Activated effector memory CD4-positive, alpha-beta T cell treated with anti-CD3 and anti-CD28 coated beads, Interleukin-2, amount 50 U/mL, for 16 hours (primary cell): ENCODE measurements at regions not wholly inside any gene's neighbourhood (a gene's known extent, or its start where the extent isn't known, plus 50 kb on each side); places are given as distances from the start of the nearest gene placed in this dataset.

Experiments used
- DNase-seq: peaks from one replicate; pipeline ENCODE4 v3.0.0-alpha.2; 2020

GRCh38 chr13:73932091-73932490, 202.1 kb downstream of the KLF12 start:
- DNase-seq = no peak

- no peak for DNase-seq
These were observed 204.8 kb downstream of the KLF12 start for GRCh38 chr13:73929287-73929932.

GRCh38 chr13:73924607-73925006, 209.6 kb downstream of the KLF12 start:
- DNase-seq = no peak

DNA sequence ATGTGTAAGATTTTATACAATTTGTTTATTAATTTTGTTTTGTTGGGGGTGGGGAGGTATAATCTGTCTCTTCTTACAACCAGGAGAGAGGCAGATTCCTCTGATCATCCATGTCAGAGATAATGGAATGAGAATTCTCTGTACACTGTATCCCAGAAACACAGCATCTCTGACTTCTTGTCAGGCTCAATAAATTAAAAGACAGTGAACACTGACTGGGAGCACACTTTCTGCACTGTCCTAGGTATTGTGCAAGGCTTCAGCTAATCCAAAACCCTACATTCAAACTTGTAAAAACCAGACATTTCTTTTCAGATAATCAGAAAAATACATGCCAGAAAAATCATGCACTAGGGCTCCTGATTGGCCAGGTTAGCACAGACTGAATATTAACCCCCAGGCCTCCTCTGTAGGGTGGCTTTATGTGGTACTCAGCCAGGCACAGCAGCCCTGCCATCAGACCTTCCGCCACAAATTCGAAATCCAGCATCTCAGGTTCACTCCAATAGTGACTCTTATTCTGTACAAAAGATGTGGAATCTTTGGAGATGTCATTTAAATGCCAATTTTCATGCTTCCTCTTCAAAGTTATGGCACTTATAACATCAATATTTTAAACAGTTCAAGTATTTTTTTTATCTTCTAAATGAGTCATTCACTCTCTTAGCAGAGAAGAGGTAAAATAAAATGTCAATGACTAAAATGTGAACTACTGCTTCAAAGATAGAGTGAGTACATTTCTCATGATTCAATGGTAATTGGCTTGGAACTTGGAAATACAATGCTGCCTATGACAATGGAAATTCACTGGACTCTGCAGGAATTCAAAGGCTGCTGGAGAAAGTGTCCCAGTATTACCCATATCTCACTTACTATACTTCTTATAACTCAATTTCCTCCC, 211.5 kb downstream of the KLF12 start:
- DNase-seq = no peak

DNA sequence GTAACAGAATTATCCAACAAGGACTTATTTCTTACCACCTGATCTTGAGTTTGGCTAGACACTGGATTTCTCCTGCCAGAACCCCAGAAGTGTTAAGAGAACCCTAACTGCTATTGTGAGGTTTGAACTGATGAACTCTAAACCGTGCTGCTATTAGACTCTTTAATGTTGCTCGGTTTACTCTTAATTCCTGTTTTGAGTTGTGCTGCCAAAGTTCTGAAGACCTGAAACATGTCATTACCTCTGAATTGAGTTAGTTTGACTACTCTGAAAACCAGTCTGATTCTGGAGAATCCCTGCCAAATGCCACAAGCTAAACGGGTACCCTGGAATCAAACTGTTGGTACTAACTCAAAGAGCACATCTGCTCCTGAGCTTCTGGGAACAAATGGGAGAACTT, 215.5 kb downstream of the KLF12 start:
- DNase-seq = no peak

DNA sequence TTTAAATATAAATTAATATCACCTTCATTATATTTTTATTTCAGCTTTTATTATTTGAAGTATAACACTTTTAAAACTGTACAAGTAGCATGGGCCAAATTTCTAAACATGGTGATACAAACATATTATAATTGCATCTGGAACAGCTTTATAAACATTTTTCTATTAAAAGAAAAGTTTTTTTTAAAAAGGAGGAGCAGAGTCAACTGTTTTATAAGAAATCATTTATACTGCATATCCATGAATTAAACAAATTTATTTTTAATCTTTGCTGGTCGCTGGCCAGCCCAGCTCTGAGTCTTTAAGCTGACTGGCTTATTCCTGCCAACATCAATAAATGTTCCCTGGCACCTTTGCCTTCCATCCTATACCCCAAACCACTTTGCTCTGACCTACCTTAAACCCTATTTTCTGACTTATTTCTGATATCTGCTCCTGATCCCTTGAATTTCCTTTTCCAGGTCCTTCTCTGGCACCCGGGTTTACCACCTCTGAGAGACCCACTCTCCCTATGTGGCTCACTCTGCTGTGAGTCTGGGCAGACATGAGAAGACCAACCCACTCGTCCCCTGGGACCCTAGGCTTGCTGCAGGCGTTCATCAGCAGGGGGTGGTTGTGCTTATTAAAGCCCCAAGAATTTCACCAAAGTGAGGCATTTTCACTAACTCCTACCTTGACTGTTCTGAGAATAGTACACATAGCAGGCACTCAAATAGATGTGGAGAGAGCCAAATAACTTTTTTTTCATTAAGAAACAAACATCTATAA, 220.3 kb downstream of the KLF12 start:
- DNase-seq = no peak

GRCh38 chr13:73913079-73913740, 221.0 kb downstream of the KLF12 start:
- no peak for DNase-seq

- DNase-seq = no peak
These were observed 222.8 kb downstream of the KLF12 start for GRCh38 chr13:73911361-73911760.

DNA sequence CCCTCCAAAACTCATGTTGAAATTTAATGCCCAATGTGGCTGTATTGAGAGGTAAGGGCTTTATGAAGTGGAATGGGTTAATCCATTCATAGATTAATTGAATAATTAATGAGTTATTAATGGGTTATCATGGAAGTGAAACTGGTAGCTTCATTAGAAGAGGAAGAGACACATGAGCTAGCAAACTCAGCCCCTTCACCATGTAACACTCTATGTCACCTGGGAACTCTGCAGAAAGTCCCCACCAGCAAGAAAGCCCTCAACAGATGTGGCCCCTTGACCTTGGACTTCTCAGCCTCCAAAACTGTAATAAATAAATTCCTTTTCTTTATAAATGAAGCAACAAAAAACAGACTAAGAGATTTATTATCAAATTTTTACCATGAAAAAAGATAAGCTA, 223.5 kb downstream of the KLF12 start:
- DNase-seq = no peak

DNA sequence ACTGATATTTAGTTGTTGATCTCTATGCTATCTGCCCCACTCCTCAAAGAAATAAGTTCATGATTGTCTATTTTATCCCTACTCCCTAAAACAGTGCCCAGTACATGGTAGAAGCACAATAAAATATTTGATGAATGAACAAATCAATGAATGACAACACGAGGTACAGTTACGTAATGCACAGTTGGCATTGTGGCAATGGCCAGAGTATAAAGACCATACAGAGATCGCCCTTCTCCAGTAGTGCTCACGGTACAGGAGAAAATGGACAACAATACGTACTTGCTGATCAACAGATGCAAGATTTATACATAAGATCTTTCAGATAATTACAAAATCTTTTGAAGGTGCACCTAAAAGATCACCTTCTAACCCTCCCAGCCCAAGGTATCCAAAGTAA, 225.4 kb downstream of the KLF12 start:
- no peak for DNase-seq

DNA sequence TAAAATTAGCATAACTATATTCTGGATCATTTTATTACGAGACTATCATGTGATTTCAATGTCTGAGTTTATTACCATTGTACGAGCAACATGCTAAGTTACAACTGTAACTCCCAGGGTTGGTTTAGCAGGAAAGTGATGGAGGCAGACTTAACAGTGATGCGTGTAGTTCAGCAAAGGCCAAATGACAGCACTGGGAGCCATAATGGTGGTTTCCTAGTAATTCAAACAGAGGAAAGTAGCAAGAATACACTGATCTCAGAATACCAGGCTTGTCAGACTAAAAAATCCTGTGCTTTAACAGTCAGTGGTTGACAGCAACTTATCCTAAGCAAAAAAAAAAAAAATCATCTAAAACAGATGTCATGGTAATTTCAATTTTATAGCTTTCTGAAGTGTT, 229.6 kb downstream of the KLF12 start:
- no peak for DNase-seq

DNA sequence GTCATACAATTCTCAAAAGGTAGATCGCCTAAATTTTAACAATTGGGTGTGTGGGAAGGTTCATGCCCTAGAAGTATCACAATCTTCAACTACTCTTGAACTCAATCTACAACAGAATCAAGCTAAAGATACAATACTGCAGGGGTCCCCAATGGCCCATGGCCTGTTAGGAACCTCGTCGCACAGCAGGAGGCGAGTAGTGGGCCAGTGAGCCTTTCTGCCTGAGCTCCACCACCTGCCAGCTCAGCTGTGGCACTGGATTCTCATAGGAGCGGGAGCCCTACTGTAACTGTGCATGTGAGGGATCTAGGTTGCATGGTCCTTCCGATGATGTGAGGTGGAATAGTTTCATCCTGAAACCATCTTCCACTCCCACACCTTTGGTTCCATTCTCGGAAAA, 230.6 kb downstream of the KLF12 start:
- DNase-seq = no peak

DNA sequence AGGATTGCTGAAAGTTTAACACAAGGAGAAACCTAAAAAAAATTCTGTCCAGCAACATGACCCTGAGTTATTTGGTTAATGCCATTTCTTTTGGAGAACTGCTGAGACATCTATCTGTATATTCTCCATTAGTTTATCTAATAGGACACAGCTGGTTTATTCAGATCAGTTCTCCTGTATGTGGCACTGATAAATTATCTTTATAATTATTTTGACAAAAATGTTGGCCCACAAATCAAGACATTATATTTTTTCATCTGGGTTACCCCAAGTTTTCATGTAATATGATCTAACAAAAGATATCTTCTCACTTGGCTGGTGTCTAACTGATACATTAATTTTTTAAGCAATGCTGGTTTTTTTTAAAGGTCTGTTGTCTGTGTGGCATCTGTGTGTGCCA, 231.4 kb downstream of the KLF12 start:
- DNase-seq = no peak

- no peak for DNase-seq
These were observed 231.9 kb downstream of the KLF12 start for GRCh38 chr13:73902296-73902695.

DNA sequence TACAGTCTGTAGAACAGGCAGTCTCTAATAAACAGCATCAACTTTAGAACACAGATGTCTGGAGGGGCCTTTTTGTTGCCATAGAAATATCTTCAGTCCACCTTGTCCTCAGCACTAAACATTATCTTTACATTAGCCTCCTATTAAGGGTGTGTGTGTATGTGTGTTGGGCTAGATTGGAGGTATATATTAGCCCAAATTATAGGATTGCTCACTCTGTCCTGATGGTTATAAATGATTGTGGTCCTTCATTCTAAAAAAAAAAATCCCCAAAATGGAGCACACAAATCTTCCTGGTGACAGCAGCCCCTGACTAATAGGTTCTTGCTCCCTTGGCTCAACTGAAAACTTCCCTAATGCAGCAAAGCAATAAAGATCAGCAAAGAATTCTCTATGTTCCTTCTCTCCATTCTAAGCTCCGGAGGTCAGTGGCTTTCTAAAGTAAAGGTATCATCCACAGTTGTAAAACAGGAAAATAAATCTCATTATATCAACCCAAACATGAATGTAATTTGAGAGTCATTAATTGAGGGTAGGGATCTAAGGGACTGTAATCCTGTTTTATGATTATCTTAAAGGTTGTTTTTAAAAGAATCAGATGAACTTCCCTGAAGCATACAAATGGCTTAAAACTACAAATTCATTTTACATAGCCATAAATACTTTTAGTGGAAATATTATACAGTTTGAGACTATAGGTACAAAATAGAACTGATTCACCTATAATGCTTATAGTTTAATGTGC, 232.7 kb downstream of the KLF12 start:
- DNase-seq = no peak

DNA sequence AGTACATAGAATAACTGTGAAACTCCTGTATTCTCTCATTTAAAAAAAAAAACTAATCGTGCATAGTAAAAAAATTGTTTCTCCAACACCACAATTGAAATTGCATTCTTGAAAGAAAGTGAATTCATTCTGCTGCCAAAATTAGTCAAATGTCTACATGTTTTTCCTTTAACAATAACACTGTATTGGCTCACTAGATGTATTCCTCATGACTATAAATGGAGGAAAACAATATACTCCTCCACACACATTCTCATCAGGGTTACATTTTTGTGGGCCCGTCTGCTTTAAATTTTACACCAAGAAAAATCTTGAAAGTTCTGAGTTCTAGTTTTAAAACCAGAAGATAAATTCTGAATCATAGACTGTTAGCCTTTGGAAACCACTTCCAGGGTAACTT, 233.6 kb downstream of the KLF12 start:
- no peak for DNase-seq

- DNase-seq = no peak
These were observed 235.3 kb downstream of the KLF12 start for GRCh38 chr13:73898899-73899298.

GRCh38 chr13:73898276-73898675, 235.9 kb downstream of the KLF12 start:
- DNase-seq = no peak

DNA sequence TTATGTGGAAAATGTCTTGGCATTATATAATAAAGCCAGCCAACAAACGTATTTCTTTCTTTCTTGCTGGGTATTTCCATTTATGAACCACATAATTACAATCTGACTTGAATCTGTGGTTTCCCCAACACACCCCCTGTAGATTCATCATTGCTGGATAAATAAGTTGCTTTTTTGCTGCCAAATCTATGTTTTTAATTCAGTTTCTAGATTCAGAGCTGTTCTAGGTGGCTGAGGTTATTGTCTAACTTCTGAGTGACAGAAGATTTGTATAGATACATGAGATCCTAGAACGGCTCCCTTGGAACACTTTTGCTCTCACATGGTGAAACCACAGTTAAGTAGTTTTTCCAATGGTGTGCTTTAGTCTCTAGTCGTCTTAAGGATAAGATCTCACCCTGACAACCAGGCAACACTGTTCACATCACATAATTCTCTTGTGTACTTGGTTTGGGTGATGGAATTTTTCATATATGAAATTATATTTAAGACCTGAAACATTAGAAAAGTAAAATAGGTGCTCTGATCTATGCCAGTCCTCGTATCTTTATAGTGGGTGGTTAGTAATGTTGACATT, 239.1 kb downstream of the KLF12 start:
- no peak for DNase-seq

- no peak for DNase-seq
These were observed 240.4 kb downstream of the KLF12 start for GRCh38 chr13:73893833-73894232.

DNA sequence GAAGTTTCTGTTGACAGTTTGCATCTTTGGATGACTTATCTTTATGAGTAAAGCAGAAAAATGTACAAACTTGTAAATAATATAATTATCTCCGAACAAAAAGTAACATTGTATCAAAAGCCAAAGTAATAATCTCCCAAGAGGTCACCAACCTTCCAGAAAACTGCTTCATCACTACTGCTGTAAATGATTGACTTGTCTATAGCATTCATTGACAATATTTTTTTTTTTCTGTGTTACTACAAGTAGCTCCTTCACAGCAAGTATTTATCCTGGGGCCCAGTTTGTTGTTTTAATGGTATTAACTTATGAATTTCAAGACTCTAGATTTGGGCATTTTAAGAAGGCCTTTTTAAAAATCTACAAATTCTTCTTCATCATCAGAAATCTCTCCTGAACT, 242.4 kb downstream of the KLF12 start:
- DNase-seq = no peak

DNA sequence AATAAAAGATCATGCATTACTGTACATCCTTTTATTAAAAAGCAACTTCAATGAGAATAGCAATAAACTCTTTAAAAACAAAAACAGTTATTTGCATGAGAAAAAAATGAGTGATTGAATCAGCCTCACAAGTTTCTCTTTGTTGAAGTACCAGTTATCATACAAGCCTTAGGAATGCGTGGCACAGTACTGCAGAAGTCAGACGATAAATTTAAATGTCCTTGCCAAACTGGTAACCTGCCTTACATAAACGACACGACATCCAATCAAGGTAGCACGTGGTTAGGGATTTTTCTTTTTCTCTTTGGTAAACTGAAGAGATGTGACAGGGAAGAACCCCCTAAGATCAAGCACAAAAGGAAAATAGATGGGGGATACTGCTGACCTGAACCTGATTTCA, 251.0 kb downstream of the KLF12 start:
- DNase-seq = no peak
